ENCODE measurements at regions not wholly inside any gene's neighbourhood (a gene's known extent, or its start where the extent isn't known, plus 50 kb on each side); places are given as distances from the start of the nearest gene placed in this dataset.

DNA sequence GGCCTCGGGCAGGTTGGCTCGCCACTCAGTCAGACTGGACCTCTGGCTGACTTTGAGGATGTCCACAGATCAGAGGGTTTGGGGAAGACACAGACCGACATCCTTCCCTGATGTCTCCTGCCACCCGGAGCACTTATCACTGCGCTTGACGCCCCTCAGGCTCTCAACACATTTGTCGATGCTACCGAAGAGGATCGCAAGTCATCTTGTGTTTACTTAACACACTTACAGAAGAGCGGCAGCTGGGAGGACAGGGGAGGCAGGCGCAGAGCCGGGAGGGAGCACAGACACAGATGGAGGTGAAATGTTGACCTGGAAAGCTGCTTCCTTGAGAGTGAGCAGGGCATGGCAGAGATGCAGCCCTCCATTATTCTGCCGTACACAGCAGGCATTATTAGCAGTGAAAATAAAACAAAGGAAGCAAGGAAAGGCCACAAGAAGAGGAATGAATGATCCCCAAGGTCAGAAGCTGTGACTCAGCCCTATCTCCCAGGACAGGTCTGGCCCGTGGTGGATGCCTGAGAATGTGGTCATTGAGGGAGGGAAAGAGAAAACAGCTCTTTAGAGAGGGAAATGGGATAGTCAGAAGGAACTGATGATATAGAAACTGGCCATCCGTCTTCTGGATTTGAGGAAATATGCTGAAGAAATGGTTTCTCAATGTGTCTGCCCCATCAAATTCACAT is 549.5 kb upstream of the ARGLU1 start:
- DNase-seq (ENCODE audit: low read depth in 2 of 2), result no peak

- no peak for DNase-seq (ENCODE audit: low read depth in 2 of 2)
Observed at GRCh38 chr13:107113387-107113786, 545.5 kb upstream of the ARGLU1 start.

GRCh38 chr13:107111248-107111647 is 543.3 kb upstream of the ARGLU1 start:
- no peak for DNase-seq (ENCODE audit: low read depth in 2 of 2)

- no peak for DNase-seq (ENCODE audit: low read depth in 2 of 2)
Observed at GRCh38 chr13:107104631-107105030, 536.7 kb upstream of the ARGLU1 start.

- DNase-seq (ENCODE audit: low read depth in 2 of 2), result no peak
Observed at GRCh38 chr13:107102676-107103075, 534.7 kb upstream of the ARGLU1 start.

DNA sequence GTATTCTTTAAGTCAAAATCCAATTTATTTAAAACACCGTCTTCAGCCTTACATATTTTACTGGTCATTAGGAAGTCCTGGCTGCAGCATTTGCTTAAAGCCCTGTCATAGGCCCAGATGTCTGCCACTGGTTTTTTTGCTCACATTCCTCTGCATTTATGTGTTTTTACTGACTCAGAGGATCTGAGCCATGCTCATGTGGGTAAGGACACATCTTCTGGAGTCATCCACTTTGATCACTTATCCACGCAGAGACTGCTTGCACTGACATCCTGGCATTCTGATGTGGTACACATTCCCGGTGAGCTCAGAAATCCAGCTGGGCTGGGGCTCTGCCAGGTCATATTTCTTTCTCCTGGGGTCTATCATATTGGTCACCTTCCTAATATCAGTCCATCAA is 531.7 kb upstream of the ARGLU1 start:
- DNase-seq (ENCODE audit: low read depth in 2 of 2), result no peak

GRCh38 chr13:107097916-107098315 is 530.0 kb upstream of the ARGLU1 start:
- DNase-seq (ENCODE audit: low read depth in 2 of 2), result no peak

GRCh38 chr13:107095876-107096275 is 527.9 kb upstream of the ARGLU1 start:
- DNase-seq (ENCODE audit: low read depth in 2 of 2), result no peak

DNA sequence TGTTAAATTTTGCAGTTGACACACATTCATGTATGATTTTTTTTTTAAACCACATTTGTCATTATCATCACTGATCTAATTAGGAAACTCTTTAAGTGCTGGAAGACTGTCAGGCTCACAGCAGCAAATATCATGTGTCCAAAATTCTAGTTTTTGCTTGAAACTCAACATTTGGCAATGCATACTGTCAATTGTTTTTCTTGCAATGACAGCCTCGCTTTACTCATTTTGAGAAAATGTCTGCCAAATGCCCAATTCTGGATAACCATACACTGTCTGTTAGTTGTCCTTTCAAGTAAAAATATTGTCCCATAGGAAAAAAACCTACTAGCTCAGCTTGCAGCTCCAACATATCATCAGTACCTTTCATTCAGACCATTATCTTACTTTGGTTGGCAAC is 523.9 kb upstream of the ARGLU1 start:
- no peak for DNase-seq (ENCODE audit: low read depth in 2 of 2)

DNA sequence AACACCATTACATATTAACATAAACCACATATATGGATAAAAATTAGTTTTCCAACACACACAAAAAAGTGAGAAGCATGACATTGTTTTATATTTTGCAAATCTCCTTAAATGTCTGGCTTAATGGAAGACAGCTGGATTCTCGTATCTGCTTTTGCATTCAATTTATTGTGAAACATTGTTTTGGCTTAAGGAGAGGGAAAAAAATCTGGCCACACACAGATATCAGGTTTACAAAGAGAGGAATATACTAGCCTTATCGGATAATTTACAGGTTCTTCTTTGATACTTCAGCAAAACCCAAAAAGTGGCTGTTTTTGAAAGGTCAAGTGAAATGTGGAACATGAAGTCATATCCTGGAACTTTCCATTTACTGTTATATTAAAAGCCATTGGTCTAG is 523.5 kb upstream of the ARGLU1 start:
- DNase-seq (ENCODE audit: low read depth in 2 of 2), result no peak

- no peak for DNase-seq (ENCODE audit: low read depth in 2 of 2)
Observed at GRCh38 chr13:107088061-107088460, 520.1 kb upstream of the ARGLU1 start.

- no peak for DNase-seq (ENCODE audit: low read depth in 2 of 2)
Observed at GRCh38 chr13:107079423-107080049, 511.6 kb upstream of the ARGLU1 start.

- no peak for DNase-seq (ENCODE audit: low read depth in 2 of 2)
Observed at GRCh38 chr13:107078229-107078765, 510.4 kb upstream of the ARGLU1 start.

GRCh38 chr13:107076801-107077200 is 508.9 kb upstream of the ARGLU1 start:
- no peak for DNase-seq (ENCODE audit: low read depth in 2 of 2)

- DNase-seq (ENCODE audit: low read depth in 2 of 2), result no peak
Observed at GRCh38 chr13:107075576-107075975, 507.6 kb upstream of the ARGLU1 start.

DNA sequence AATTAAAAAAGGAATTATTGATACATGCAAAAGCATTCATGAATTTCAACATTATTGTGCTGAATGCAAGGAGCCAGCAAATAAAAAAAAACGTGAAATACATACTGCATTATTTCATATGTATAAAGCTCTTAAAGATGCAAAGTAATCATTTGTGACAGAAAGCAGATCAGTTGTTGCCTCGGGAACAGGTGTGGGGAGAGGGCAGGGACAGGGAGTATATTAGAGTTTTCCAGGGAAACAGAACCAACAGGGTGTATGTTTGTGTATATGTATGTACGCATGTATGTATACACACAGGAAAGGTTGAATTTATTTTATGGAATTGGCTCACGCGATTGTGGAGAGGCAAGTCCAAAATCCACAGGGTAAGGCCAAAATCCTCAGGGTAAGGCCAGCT is 502.9 kb upstream of the ARGLU1 start:
- no peak for DNase-seq (ENCODE audit: low read depth in 2 of 2)

DNA sequence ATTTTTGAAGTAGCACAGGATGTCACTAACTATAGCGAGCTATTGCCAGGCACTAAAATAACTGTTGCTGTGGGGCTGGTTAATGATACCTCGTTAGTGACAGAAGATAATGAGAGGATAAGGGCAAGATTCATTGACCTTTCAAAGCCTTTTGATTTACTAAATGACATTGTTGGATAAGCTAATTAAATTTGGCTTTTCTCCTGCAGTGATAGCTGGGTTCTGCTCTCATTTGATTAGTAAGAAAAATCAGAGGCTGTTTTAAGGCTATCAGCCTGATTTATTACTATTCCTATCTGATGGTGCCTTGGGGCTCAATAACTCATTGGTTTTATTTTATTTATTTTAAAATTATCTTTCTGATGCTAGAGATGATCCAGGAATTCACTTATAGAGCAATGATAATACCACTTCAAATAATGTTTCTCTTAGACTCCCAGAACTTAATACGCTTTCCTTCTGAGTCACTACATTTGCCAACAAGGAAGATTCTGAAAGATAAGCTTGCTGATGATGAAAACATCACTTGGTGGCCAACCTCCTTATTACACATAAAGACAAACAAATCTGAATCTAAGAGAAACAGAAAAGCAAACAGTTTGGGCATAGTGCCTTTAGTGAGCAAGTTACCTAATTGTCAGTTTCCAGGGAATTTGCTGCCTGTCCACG is 501.3 kb upstream of the ARGLU1 start:
- DNase-seq (ENCODE audit: low read depth in 2 of 2), result no peak

GRCh38 chr13:107067381-107067780 is 499.4 kb upstream of the ARGLU1 start:
- no peak for DNase-seq (ENCODE audit: low read depth in 2 of 2)

- DNase-seq (ENCODE audit: low read depth in 2 of 2), result no peak
Observed at GRCh38 chr13:107066355-107066754, 498.4 kb upstream of the ARGLU1 start.

- DNase-seq (ENCODE audit: low read depth in 2 of 2), result no peak
Observed at GRCh38 chr13:107065036-107065435, 497.1 kb upstream of the ARGLU1 start.

- DNase-seq (ENCODE audit: low read depth in 2 of 2), result no peak
Observed at GRCh38 chr13:107057028-107057631, 489.2 kb upstream of the ARGLU1 start.

All from stimulated activated CD8-positive, alpha-beta memory T cell treated with anti-CD3 and anti-CD28 coated beads, Interleukin-7, amount 100 ng/mL, for 1 hour (primary cell).